ENCODE measurements at regions not wholly inside any gene's neighbourhood (a gene's known extent, or its start where the extent isn't known, plus 50 kb on each side); places are given as distances from the start of the nearest gene placed in this dataset.

GRCh38 chr1:199719156-199719842 lies 308.2 kb upstream of the NR5A2 start:
- H3K36me3 ChIP-seq (replicated peaks; ENCODE audit: low read depth, low read length): no peaks in the 10 kb centered on the region
- H3K9ac ChIP-seq (ENCODE audit: low read length): no peak overlapping the region
- TF ChIP-seq, protein P1, sequence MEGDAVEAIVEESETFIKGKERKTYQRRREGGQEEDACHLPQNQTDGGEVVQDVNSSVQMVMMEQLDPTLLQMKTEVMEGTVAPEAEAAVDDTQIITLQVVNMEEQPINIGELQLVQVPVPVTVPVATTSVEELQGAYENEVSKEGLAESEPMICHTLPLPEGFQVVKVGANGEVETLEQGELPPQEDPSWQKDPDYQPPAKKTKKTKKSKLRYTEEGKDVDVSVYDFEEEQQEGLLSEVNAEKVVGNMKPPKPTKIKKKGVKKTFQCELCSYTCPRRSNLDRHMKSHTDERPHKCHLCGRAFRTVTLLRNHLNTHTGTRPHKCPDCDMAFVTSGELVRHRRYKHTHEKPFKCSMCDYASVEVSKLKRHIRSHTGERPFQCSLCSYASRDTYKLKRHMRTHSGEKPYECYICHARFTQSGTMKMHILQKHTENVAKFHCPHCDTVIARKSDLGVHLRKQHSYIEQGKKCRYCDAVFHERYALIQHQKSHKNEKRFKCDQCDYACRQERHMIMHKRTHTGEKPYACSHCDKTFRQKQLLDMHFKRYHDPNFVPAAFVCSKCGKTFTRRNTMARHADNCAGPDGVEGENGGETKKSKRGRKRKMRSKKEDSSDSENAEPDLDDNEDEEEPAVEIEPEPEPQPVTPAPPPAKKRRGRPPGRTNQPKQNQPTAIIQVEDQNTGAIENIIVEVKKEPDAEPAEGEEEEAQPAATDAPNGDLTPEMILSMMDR (IDR thresholded peaks at IDR 0.05; ENCODE audit: low read depth, low read length): no peak
- TF ChIP-seq EZH2phosphoT487 (IDR thresholded peaks at IDR 0.05; ENCODE audit: low read depth): no peak
- H3K27me3 ChIP-seq (ENCODE audit: low read depth, low read length): peaks cover 40% of the 10 kb centered on the region
- H3K4me3 ChIP-seq (ENCODE audit: low read length): no peak overlapping the region
- H2AFZ ChIP-seq (ENCODE audit: low read depth, low read length): no peak overlapping the region
- no peak overlapping the region for H3K4me2 ChIP-seq (ENCODE audit: low read length)
- H3K27ac ChIP-seq (ENCODE audit: low read length): no peak overlapping the region
- no peaks in the 10 kb centered on the region for H4K20me1 ChIP-seq (ENCODE audit: insufficient read depth, low read length)
- no peaks in the 10 kb centered on the region for H3K9me3 ChIP-seq (ENCODE audit: insufficient read depth, low read length)
- H3K4me1 ChIP-seq (ENCODE audit: low read length): no peaks in the 10 kb centered on the region
- no peaks in the 10 kb centered on the region for H3K79me2 ChIP-seq (ENCODE audit: low read length)

GRCh38 chr1:199720496-199720895 lies 307.0 kb upstream of the NR5A2 start:
- Histone ChIP-seq H3K27ac (ENCODE audit: low read length) (no peak overlapping the region), H3K9me3 (ENCODE audit: insufficient read depth, low read length) (no peaks in the 10 kb centered on the region), H3K4me1 (ENCODE audit: low read length) (peaks cover 3% of the 10 kb centered on the region; the same call in 1 of the 2 replicates), H4K20me1 (ENCODE audit: insufficient read depth, low read length) (no peaks in the 10 kb centered on the region), H3K27me3 (ENCODE audit: low read depth, low read length) (peaks cover 39% of the 10 kb centered on the region), H3K36me3 (replicated peaks; ENCODE audit: low read depth, low read length) (no peaks in the 10 kb centered on the region), H2AFZ (ENCODE audit: low read depth, low read length) (no peak overlapping the region), H3K79me2 (ENCODE audit: low read length) (no peaks in the 10 kb centered on the region), H3K9ac (ENCODE audit: low read length) (no peak overlapping the region), H3K4me3 (ENCODE audit: low read length) (no peak overlapping the region), H3K4me2 (ENCODE audit: low read length) (no peak overlapping the region)
- TF ChIP-seq, protein P1 (IDR thresholded peaks at IDR 0.05; ENCODE audit: low read depth, low read length): no peak
- TF ChIP-seq EZH2phosphoT487 (IDR thresholded peaks at IDR 0.05; ENCODE audit: low read depth): no peak

DNA sequence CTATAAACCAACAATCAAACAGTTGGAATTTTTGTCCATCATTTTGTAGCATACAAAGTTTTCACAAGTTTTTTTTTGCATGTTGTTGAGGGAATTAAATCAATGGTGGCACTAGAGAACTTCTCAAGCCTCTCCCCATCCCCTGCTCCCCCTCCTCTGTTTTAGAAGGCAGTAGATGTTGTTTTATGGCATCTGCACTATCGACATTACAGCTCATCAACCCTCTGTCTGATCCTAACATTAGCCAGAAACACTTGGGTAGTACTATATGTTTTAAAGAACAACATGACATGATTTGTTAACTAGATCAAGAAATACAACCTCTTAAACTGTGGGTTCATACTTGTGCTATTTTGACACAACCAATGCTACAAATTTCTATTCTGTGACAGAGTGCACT lies 306.5 kb upstream of the NR5A2 start:
- Histone ChIP-seq H3K9ac (ENCODE audit: low read length) (no peak overlapping the region), H4K20me1 (ENCODE audit: insufficient read depth, low read length) (no peaks in the 10 kb centered on the region), H3K4me2 (ENCODE audit: low read length) (no peak overlapping the region), H3K36me3 (replicated peaks; ENCODE audit: low read depth, low read length) (no peaks in the 10 kb centered on the region), H3K4me3 (ENCODE audit: low read length) (no peak overlapping the region), H3K27ac (ENCODE audit: low read length) (no peak overlapping the region), H3K27me3 (ENCODE audit: low read depth, low read length) (peaks cover 38% of the 10 kb centered on the region), H3K4me1 (ENCODE audit: low read length) (peaks cover 3% of the 10 kb centered on the region; the same call in 1 of the 2 replicates), H3K79me2 (ENCODE audit: low read length) (no peaks in the 10 kb centered on the region), H3K9me3 (ENCODE audit: insufficient read depth, low read length) (no peaks in the 10 kb centered on the region), H2AFZ (ENCODE audit: low read depth, low read length) (no peak overlapping the region)
- TF ChIP-seq, protein P1 (IDR thresholded peaks at IDR 0.05; ENCODE audit: low read depth, low read length): no peak
- no peak for TF ChIP-seq EZH2phosphoT487 (IDR thresholded peaks at IDR 0.05; ENCODE audit: low read depth)

DNA sequence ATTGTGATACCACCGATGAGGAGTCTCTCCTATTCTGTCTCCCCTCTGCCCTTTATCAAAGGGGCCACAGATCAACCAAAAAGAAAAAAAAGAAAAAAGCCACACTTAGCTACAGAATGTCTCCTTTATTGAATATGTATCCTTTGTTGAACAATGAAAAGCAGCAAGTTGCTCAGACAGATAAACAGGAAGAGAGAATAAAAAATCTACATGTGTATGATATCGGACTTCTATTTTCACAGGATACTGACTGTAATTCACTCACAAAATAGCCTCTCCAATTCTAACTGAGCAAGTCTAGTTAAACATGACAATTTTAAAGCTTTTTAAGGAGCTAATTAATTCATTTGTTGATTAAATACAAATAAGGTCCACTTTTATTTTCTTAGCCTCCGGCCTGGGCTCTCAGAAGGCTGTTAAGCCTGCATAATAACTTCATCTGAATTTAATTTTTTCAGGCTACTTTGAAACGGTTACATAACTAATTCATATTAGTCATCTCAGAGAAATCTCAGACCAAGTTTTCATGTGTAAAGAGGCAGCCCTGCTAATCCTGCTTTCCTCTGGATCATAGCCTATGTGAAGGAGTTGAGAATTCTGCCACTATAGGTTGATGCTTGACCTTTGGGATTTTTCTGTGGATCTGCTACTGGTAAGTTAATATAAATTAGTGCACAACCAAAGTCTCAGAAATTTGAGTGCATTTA lies 304.1 kb upstream of the NR5A2 start:
- TF ChIP-seq EZH2phosphoT487 (IDR thresholded peaks at IDR 0.05; ENCODE audit: low read depth): no peak
- TF ChIP-seq, protein P1 (IDR thresholded peaks at IDR 0.05; ENCODE audit: low read depth, low read length): no peak
- Histone ChIP-seq H4K20me1 (ENCODE audit: insufficient read depth, low read length) (no peaks in the 10 kb centered on the region), H3K9ac (ENCODE audit: low read length) (no peak overlapping the region), H3K27ac (ENCODE audit: low read length) (no peak overlapping the region), H3K9me3 (ENCODE audit: insufficient read depth, low read length) (no peaks in the 10 kb centered on the region), H2AFZ (ENCODE audit: low read depth, low read length) (no peak overlapping the region), H3K4me2 (ENCODE audit: low read length) (no peak overlapping the region), H3K4me1 (ENCODE audit: low read length) (peaks cover 3% of the 10 kb centered on the region; the same call in 1 of the 2 replicates), H3K36me3 (replicated peaks; ENCODE audit: low read depth, low read length) (no peaks in the 10 kb centered on the region), H3K79me2 (ENCODE audit: low read length) (no peaks in the 10 kb centered on the region), H3K27me3 (ENCODE audit: low read depth, low read length) (peaks cover 29% of the 10 kb centered on the region), H3K4me3 (ENCODE audit: low read length) (no peak overlapping the region)

Data from OCI-LY3 (cell line).